WTC11 (cell line): ENCODE measurements at regions not wholly inside any gene's neighbourhood (a gene's known extent, or its start where the extent isn't known, plus 50 kb on each side); places are given as distances from the start of the nearest gene placed in this dataset.

Experiments used
- ATAC-seq: fragments of 200-7000 bp; cut with Tn5 transposase; 2 replicates; pipeline ENCODE4 v1.10.0; 2021; ENCODE audit warnings: mild to moderate bottlenecking, moderate library complexity
- CTCF ChIA-PET: fragments of 300-600 bp; sonication (Branson Sonifier 250); formaldehyde crosslinking; loops from one replicate; lab custom pipeline; 2021; ENCODE audit warnings: antibody characterized with exemption; lab: Charles Lee
- POLR2A ChIA-PET: fragments of 350-600 bp; sonication (Branson Sonifier 250); formaldehyde crosslinking; loops from one replicate; lab custom pipeline; 2021; ENCODE audit warnings: antibody characterized with exemption; lab: Charles Lee
- DNase-seq: peaks from one replicate; pipeline ENCODE4 v3.0.0; 2021; ENCODE audit warnings: low spot score
- H3K27ac Mint-ChIP-seq: 2 replicates; pipeline ENCODE4 v1.8.0; 2021; ENCODE audit warnings: mixed read lengths
- H3K27me3 Mint-ChIP-seq: 2 replicates; pipeline ENCODE4 v1.8.0; 2021; ENCODE audit warnings: low read depth, mild to moderate bottlenecking, moderate library complexity, mixed read lengths
- H3K36me3 Mint-ChIP-seq: 2 replicates; pipeline ENCODE4 v1.8.0; 2021; ENCODE audit warnings: mixed read lengths
- H3K4me1 Mint-ChIP-seq: 2 replicates; pipeline ENCODE4 v1.8.0; 2022; ENCODE audit warnings: mixed read lengths
- H3K4me3 Mint-ChIP-seq: 2 replicates; pipeline ENCODE4 v1.8.0; 2021; ENCODE audit warnings: mild to moderate bottlenecking, moderate library complexity, mixed read lengths
- H3K9me3 Mint-ChIP-seq: 2 replicates; pipeline ENCODE4 v1.8.0; 2021; ENCODE audit warnings: mixed read lengths
- AFF4 ChIP-seq: sonication (generic); formaldehyde crosslinking; IDR thresholded peaks from 2 replicates; pipeline ENCODE4 v1.8.1; 2023; ENCODE audit warnings: mild to moderate bottlenecking, missing genetic modification reagents, borderline replicate concordance
- ATF6 ChIP-seq: sonication (generic); formaldehyde crosslinking; IDR thresholded peaks from 2 replicates; pipeline ENCODE4 v1.8.1; 2023; ENCODE audit warnings: mild to moderate bottlenecking, missing genetic modification reagents
- CDX4 ChIP-seq: fragments of 250-450 bp; sonication (Bioruptor Pico); IDR thresholded peaks from 2 replicates; pipeline ENCODE4 v1.9.0; 2021; ENCODE audit warnings: moderate library complexity, mild to moderate bottlenecking, inconsistent platforms, borderline replicate concordance
- CREB1 ChIP-seq: sonication (generic); formaldehyde crosslinking; IDR thresholded peaks from 2 replicates; pipeline ENCODE4 v1.8.0; 2023; ENCODE audit warnings: mild to moderate bottlenecking, missing genetic modification reagents
- CREM ChIP-seq: sonication (generic); formaldehyde crosslinking; IDR thresholded peaks from 2 replicates; pipeline ENCODE4 v1.8.1; 2022; ENCODE audit warnings: mild to moderate bottlenecking, missing genetic modification reagents, moderate library complexity
- E2F1 ChIP-seq: sonication (generic); formaldehyde crosslinking; IDR thresholded peaks from 2 replicates; pipeline ENCODE4 v1.8.0; 2022; ENCODE audit warnings: mild to moderate bottlenecking, missing genetic modification reagents
- EMX1 ChIP-seq: fragments of 250-450 bp; sonication (Bioruptor Pico); IDR thresholded peaks from 2 replicates; pipeline ENCODE4 v1.8.0; 2021; ENCODE audit warnings: mild to moderate bottlenecking
- GRHL2 ChIP-seq: fragments of 250-450 bp; sonication (Bioruptor Pico); IDR thresholded peaks from 2 replicates; pipeline ENCODE4 v1.8.0; 2022; ENCODE audit warnings: mild to moderate bottlenecking, moderate library complexity; ENCODE audit not compliant: insufficient replicate concordance, severe bottlenecking
- GTF2I ChIP-seq: fragments of 250-450 bp; sonication (Bioruptor Pico); conservative IDR thresholded peaks from 2 replicates; pipeline ENCODE4 v1.4.0; 2021; ENCODE audit warnings: mild to moderate bottlenecking
- IRF1 ChIP-seq: sonication (generic); formaldehyde crosslinking; IDR thresholded peaks from 2 replicates; pipeline ENCODE4 v1.8.0; 2023; ENCODE audit warnings: missing genetic modification reagents
- JAZF1 ChIP-seq: fragments of 250-450 bp; sonication (Bioruptor Pico); IDR thresholded peaks from 2 replicates; pipeline ENCODE4 v1.9.0; 2021; ENCODE audit warnings: moderate library complexity, mild to moderate bottlenecking, inconsistent platforms
- JUN ChIP-seq: sonication (generic); formaldehyde crosslinking; IDR thresholded peaks from 2 replicates; pipeline ENCODE4 v1.8.0; 2023; ENCODE audit warnings: mild to moderate bottlenecking, missing genetic modification reagents
- NFATC4 ChIP-seq: fragments of 250-450 bp; sonication (Bioruptor Pico); IDR thresholded peaks from 2 replicates; pipeline ENCODE4 v1.9.0; 2021; ENCODE audit warnings: mild to moderate bottlenecking
- NFYB ChIP-seq: sonication (generic); formaldehyde crosslinking; conservative IDR thresholded peaks from 2 replicates; pipeline ENCODE4 v1.8.0; 2022; ENCODE audit warnings: low read depth, missing genetic modification reagents
- NR2C2 ChIP-seq: sonication (generic); formaldehyde crosslinking; IDR thresholded peaks from 2 replicates; pipeline ENCODE4 v1.8.0; 2022; ENCODE audit warnings: mild to moderate bottlenecking, missing genetic modification reagents
- OVOL2 ChIP-seq: fragments of 250-450 bp; sonication (Bioruptor Pico); IDR thresholded peaks from 2 replicates; pipeline ENCODE4 v1.9.0; 2021; ENCODE audit warnings: mild to moderate bottlenecking, borderline replicate concordance
- PRRX2 ChIP-seq: fragments of 250-450 bp; sonication (Bioruptor Pico); IDR thresholded peaks from 2 replicates; pipeline ENCODE4 v1.8.0; 2021; ENCODE audit warnings: mild to moderate bottlenecking
- SMAD3 ChIP-seq: sonication (generic); formaldehyde crosslinking; IDR thresholded peaks from 2 replicates; pipeline ENCODE4 v1.8.0; 2022; ENCODE audit warnings: missing genetic modification reagents, mild to moderate bottlenecking, borderline replicate concordance
- STAT6 ChIP-seq: sonication (generic); formaldehyde crosslinking; conservative IDR thresholded peaks from 2 replicates; pipeline ENCODE4 v1.8.1; 2023; ENCODE audit warnings: mild to moderate bottlenecking, low read depth, missing genetic modification reagents, moderate library complexity
- TEAD1 ChIP-seq: sonication (generic); formaldehyde crosslinking; IDR thresholded peaks from 2 replicates; pipeline ENCODE4 v1.8.0; 2022; ENCODE audit warnings: mild to moderate bottlenecking, missing genetic modification reagents
- ZMAT4 ChIP-seq: fragments of 250-450 bp; sonication (Bioruptor Pico); IDR thresholded peaks from 2 replicates; pipeline ENCODE4 v1.9.0; 2021; ENCODE audit warnings: mild to moderate bottlenecking

- TF ChIP-seq NFATC4 (CRISPR knock-in tag): no peak
- H3K4me3 Mint-ChIP-seq: no peak overlapping the region
- ChIA-PET POLR2A (interaction anchor here (0.6 kb wide), 1 partner anchor 952 kb away, joined by 3 read pairs; no protein-coding TSS in a partner anchor), CTCF (interaction anchor here (0.6 kb wide), 1 partner anchor 258 kb away, joined by 3 read pairs; no protein-coding TSS in a partner anchor)
- no peaks in the 10 kb centered on the region for H3K4me1 Mint-ChIP-seq
- H3K27me3 Mint-ChIP-seq: peaks cover 3% of the 10 kb centered on the region; the same call in 1 of the 2 replicates
- ATAC-seq (no peak), DNase-seq (no peak)
- H3K36me3 Mint-ChIP-seq: no peaks in the 10 kb centered on the region
- H3K27ac Mint-ChIP-seq: no peak overlapping the region
- H3K9me3 Mint-ChIP-seq: peaks cover 8% of the 10 kb centered on the region
These were observed 489.7 kb downstream of the MIAT start for GRCh38 chr22:27146866-27147633.

- Mint-ChIP-seq H3K9me3 (peaks cover 15% of the 10 kb centered on the region), H3K4me1 (no peaks in the 10 kb centered on the region), H3K27me3 (no peaks in the 10 kb centered on the region; the same call in 1 of the 2 replicates)
- TF ChIP-seq NFATC4 (CRISPR knock-in tag) (no peak), TEAD1 (no peak), E2F1 (CRISPR knock-in tag) (no peak), IRF1 (CRISPR knock-in tag) (no peak), ZMAT4 (CRISPR knock-in tag) (no peak), SMAD3 (no peak), CREM (no peak), CDX4 (no peak), GTF2I (CRISPR knock-in tag) (no peak), CREB1 (CRISPR knock-in tag) (no peak), GRHL2 (CRISPR knock-in tag) (no peak), ATF6 (CRISPR knock-in tag) (no peak), PRRX2 (CRISPR knock-in tag) (no peak), NR2C2 (CRISPR knock-in tag) (no peak), OVOL2 (CRISPR knock-in tag) (no peak), JAZF1 (no peak)
- TF ChIP-seq, all 79 proteins: peak for 0
- Mint-ChIP-seq H3K27ac (no peak overlapping the region), H3K36me3 (peaks cover 4% of the 10 kb centered on the region), H3K4me3 (no peak overlapping the region)
- ChIA-PET CTCF (no interaction called here), POLR2A (no interaction called here)
- no peak for ATAC-seq
- no peak for DNase-seq
These were observed 490.7 kb downstream of the MIAT start for GRCh38 chr22:27148055-27148454.

- H3K27ac Mint-ChIP-seq: no peak overlapping the region
- DNase-seq: no peak
- ATAC-seq: no peak
- ChIA-PET POLR2A (no interaction called here), CTCF (no interaction called here)
- H3K36me3 Mint-ChIP-seq: peaks cover 8% of the 10 kb centered on the region
- H3K9me3 Mint-ChIP-seq: peaks cover 22% of the 10 kb centered on the region
- H3K27me3 Mint-ChIP-seq: no peaks in the 10 kb centered on the region
- H3K4me1 Mint-ChIP-seq: no peaks in the 10 kb centered on the region
- H3K4me3 Mint-ChIP-seq: no peak overlapping the region
- no peak for TF ChIP-seq NFYB (CRISPR knock-in tag)
- no peak for TF ChIP-seq JUN (CRISPR knock-in tag)
- no peak for TF ChIP-seq EMX1 (CRISPR knock-in tag)
- TF ChIP-seq STAT6 (CRISPR knock-in tag): no peak
- no peak for TF ChIP-seq AFF4 (CRISPR knock-in tag)
These were observed 491.6 kb downstream of the MIAT start for GRCh38 chr22:27148886-27149470.
